GM19463 (cell line): ENCODE measurements at regions not wholly inside any gene's neighbourhood (a gene's known extent, or its start where the extent isn't known, plus 50 kb on each side); places are given as distances from the start of the nearest gene placed in this dataset.
"Not testable (repeated sequence)": the region's sequence is repeated elsewhere in the genome, so short reads cannot be mapped to it uniquely, and the experiment has no call there.

Source experiments
- ATAC-seq: cut with Tn5 transposase; IDR thresholded peaks from one replicate; pipeline ENCODE4 v1.9.1; 2021; ENCODE audit warnings: mild to moderate bottlenecking, moderate library complexity; ENCODE audit not compliant: unreplicated experiment

DNA sequence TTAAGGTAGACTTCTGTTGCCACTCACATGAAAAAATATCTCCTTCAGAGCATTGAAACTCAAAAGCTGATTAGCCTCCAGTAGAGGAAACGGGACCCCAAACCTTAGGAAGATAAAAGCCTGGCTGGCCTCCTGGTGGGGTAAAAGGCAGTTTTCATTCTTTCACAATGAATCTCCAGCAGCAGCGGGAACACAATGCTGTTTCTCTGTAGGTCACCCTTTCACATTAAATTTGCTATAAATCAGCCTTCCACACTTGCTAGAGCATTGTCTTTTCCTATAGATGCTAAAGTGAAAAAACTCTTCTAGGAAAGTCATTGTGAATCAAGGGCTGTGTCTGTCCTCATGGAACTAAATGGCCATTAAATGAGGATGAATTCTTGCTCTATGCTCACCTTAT, 207.3 kb upstream of the MAGEB2 start:
- ATAC-seq: no peak

DNA sequence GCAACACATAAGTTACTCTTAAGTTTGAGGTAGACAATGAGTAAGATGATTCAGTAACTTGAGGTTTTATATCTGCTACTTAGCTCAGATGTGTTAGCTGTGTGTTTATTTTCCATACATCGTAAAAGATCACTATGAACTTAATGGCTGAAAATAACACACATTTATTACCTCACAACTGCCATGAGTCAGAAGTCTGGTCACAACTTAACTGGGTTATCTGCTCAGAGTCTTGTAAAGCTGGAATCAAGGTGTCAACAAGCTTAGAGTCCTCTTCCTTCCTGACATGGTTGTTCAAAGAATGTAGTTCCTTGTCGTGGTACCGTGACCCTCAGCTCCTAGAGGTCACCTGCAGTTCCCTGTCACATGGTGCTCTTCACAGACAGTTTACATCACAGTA, 204.9 kb upstream of the MAGEB2 start:
- ATAC-seq: no peak

DNA sequence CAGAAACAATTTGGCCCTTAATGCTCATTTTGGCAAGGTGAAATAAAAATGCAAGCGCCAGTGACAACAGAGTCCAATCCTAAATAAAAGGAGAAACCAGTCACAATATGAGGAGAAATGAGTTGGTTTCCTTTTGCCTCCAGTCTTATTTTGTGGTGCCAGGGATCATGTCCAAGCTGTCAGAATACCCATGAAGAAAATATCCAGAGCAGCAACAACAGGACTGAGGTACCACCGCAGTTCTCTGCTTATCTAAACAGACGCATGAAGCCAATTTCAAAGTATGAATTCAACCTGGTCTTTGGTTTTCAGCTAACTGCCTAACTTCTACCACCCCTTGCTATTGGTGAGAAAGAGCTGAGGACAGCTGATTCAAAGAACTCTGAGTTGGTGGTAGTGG, 199.9 kb upstream of the MAGEB2 start:
- ATAC-seq: no peak

DNA sequence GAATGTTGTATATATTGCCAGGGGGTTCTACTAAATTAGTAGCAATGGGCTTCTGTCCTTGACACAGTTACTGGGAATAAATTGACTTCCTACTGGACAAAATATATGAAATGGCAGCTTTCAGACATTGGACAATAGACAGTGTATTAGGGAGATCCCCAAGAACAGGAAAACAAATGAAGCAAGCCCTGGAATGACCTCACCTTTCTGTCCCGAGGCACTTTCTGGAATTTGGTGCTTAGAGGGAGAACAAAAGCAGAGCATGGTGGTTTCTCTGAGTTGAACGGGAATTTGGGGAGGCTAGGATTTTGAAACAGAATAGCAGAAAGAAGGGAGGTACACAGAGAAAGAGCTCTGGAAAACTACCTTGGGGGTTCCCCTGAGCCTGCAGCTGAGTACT, 187.7 kb upstream of the MAGEB2 start:
- no peak for ATAC-seq

DNA sequence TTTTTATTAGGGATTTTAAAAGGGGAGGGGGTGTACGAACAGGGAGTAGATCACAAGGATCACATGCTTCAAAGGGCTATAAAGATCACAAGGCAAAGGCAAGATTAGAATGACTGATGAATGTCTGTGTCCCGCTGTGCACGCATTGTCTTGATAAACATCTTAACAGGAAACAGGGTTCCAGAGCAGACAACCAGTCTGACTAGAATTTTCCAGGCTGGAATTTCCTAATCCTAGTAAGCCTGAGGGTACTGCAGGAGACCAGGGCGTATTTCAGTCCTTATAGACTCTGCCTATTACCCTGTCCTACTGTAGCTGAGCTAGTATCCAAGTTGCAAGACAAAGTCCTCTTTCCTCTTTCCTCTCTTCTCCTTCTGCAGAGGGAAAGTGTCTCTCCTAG, 179.0 kb upstream of the MAGEB2 start:
- not testable (repeated sequence) for ATAC-seq

DNA sequence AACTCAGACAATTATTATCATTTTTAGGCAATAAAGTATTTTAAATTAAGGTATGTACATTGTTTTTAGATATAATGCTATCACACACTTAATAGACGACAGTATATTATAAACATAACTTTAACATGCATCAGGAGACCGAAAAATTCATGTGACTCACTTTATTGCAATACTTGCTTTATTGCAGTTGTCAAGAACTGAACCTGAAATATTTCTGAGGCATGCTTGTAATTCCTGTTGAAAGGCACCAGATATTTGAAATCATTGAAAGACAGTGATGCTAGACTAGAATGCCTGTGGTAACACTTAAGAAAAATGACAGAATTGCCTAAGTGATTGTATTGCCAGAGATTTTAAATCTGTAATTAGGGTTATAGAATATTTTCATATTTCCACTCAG, 175.6 kb upstream of the MAGEB2 start:
- no peak for ATAC-seq

DNA sequence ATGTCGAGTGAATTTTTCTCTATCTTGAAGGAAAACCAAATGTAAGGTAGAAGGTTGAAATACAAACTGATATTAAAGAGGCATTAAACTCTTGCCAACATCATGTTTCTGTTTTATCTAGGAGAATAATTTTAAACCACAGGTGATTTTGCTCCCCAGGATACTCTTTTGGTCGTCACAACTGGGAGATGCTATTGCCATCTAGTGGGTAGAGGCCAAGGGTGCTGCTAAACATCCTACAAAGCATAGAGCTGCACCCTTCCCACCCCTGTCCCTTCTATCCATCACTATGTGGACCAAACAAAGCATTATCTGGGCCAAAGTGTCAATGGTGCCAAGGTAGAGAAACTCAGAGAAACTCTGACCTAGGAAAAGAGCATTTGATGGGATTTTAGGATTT, 154.6 kb upstream of the MAGEB2 start:
- ATAC-seq: peak; percentile 45

DNA sequence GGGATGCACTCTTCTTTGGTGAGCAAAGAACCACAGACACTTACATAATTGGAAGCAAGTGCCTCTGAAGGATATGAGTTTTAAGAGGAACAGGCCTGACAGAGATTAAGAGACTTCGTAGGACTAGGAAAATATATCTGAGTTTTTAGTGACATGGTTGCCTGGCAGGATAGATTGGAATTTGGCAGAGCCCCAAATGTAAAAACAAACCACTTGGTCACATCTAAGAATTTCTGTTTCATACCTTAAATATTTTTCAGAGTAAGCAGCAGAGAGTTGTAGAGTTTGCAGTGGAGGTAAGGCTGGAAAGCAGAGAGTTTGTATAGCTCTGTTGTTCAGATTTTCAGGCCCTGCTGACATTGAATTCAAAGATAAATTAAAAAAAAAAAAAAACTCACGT, 150.1 kb upstream of the MAGEB2 start:
- ATAC-seq: no peak

DNA sequence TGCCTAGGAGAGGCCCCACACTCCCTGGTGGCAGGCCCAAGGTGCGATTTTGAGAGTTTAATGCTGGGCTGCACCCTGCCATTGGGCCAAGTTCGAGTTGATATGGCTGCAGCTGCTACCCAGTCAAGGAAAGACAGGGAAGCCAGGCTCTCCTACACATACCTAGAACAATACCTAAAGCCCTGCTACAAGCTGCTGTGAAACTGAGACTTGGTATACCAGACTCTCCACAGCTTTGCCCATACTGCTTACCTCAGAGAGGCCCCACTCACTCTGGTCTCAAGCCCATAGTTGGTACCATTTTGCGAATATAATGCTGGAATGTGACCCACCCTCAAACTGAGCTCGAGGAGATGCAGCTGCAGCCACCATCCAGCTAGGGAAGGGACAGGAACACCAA, 147.7 kb upstream of the MAGEB2 start:
- ATAC-seq: no peak

DNA sequence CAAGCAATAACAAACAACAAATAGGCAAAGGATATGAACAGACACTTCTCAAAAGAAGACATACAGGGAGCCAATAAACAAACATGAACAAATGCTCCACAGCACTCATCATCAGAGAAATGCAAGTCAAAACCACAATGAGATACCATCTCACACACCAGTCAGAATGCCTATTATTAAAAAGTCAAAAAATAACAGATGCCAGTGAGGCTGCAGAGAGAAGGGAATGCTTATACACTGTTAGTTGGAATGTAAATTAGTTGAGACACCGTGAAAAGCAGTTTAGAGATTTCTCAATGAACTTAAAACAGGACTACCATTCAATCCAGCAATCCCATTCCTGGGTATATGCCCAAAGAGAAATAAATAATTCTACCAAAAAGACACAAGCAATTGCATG, 129.8 kb upstream of the MAGEB2 start:
- ATAC-seq: no peak

DNA sequence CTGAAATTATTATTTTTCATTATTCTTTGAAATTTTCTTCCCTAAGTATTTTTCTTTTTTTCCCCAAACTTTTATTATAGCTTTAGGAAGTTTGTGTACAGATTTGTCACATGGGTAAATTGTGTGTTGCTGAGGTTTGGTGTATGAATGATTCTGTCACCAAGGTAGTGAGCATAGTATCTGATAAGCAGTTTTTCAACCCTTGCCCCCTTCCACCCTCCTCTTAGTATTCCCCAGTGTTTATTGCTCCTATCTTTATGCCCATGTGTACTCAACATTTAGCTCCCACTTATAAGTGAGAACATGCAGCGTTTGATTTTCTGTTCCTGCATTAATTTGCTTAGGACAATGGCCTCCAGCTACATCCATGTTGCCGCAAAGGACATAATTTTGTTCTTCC, 103.9 kb upstream of the MAGEB2 start:
- no peak for ATAC-seq

DNA sequence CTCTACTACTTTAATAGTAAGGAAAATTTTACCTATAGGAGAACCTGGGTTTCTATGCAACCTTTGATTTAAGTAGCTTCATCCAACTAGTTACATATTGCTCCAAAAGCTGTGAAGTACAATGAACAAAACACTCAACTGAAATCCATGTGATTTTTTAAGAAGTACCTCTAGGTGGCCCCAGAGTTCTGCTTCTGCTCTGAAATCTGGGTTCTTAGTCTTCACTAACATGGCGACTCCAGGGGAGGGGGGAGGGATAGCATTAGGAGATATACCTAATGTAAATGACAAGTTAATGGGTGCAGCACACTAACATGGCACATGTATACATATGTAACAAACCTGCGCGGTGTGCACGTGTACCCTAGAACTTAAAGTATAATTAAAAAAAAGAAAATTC, 73.4 kb upstream of the MAGEB2 start:
- peak; percentile 81 for ATAC-seq

DNA sequence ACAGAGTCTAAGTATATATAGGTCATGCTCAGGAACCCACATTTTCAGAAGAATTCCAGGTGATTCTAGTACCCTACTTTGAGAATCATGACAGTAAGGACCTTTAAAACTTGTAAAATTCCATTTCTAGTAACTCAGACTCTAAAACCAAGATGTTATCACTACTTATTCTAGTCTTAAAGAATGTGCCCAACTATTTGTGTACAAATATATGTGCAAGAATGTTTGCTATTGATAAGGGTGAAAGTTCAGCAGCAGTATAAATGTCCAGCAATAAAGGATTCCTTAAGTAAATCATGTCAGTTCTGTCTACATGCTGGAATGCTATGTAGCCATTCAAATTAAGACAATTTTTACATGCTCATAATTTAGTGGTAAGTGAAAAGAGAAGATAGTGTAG, 71.1 kb upstream of the MAGEB2 start:
- no peak for ATAC-seq

DNA sequence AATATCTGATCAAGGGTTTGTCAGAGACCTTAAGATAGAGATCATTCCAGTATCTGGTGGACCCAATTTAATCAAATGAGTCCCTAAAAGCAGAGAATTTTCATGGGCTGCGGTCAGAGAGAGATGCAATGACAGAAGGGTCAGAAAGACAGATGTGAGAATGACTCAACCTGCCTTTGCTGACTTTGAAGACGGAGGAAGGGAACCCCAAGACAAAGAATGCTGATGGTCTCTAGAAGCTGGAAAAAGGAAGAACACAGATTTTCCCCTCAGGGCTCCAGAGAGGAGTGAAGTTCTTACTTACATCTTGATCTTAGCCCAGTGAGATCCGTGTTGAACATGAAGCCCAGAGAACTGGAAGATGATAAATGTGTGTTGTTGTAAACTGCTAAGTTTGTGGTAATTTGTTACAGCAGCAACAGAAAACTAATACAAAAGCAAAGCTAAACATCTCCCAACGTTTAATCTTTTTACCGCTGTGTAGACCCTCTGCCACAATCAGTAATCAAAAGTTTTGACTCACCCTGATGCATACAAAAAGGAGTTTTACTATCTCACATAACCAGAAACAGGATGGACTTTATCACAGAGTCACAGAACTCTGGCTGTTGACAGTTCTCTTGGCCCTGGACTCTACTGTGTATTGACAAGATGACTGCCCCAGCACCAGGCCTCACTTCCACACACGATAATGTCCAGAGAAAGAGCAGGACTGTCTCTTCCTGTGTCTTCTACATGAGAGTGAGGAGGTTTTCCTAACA, 70.2 kb upstream of the MAGEB2 start:
- no peak for ATAC-seq

DNA sequence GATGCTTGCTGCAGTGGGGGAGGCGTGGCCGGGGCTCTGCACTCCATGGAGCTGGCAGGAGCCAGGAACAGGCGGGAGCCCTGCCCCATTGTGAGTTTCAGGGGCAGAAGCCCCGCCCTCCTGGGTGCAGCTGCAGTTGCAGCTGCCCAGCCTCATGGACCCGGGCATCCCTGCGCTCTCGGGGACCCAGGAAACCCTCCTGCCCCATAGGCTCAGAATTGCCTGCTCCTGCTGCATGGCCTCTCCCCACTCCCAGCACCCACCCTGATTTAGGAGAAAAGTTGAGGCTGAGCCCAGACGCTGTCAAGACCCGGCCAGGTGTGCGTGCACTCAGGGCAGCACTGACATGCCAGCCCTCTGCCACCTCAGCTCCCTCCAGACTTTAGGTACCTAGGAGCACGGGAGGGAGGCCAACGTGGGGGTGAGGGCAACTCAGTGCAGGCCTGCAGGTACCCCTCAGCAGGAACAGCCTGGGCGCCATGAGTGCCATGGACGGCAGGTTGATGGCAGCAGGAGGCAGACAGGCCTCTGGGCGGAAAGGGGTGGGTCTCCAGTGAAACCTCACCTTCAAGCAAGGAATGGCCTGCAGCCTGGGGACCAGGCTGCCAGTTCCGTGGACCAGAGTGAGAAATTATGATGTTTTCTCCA, 67.2 kb upstream of the MAGEB2 start:
- ATAC-seq: no peak

DNA sequence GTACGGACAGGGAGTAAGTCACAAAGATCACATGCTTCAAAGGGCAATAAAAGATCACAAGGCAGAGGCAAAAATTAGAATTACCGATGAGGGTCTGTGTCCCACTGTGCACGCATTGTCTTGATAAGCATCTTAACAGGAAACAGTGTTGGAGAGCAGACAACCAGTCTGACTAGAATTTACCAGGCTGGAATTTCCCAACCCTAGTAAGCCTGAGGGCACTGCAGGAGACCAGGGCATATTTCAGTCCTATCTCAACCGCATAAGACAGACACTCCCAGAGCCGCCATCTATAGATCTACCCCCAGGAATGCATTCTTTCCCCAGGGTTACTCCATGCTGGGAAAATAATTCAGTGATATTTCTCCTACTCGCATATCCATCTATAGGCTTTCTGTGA, 66.2 kb upstream of the MAGEB2 start:
- not testable (repeated sequence) for ATAC-seq

DNA sequence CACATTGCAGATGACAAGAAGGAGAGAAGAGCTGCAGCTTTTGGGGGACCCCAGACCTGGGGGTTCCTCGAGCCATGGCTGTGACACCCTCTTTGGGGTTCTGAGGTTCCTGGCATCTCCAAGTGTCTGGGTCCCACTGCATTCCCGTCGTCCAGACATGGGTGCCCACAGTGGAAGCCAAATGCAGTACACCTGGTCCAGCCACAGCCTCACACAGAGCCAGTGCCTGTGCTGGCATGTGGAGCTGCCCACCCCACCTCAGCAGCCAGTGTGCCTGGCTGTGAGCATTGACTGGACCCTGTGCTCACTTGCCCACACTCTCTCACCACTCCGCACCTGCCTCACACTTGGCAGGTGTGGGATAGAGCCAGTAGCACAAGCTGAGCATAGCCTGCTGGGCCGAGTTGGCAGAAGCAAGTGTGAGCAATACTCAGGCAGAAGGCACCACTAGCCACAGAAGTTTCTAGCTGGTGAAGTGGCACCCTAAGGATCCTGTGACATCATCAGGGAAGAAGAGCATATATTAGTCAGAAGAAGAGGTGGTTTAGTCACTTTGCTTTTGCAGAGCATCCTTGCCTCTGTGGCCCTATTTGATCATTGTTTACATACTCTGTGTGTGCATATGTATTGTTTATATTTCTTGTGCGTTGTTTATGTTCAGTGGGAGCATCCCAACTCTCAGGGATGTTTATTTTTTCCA, 65.0 kb upstream of the MAGEB2 start:
- ATAC-seq: no peak

DNA sequence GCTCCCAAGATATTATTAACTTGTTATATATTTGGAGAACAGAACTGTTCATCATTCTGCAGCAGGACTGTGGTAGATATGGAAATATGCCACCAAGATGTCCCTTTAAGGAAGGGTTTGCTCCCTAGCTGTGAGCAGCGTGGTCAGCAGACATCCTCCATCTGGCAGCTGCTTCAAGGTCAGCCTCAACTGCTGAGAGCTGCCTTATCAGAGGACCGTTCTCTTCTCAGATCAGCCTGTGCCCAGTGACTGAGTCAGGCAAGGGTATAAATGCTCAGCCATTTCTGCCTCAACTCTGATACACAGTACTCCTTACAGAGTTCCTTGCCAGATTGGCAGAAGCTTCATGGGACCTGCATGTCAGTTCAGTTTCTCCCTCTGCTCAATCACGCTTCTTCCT, 63.4 kb upstream of the MAGEB2 start:
- ATAC-seq: no peak

DNA sequence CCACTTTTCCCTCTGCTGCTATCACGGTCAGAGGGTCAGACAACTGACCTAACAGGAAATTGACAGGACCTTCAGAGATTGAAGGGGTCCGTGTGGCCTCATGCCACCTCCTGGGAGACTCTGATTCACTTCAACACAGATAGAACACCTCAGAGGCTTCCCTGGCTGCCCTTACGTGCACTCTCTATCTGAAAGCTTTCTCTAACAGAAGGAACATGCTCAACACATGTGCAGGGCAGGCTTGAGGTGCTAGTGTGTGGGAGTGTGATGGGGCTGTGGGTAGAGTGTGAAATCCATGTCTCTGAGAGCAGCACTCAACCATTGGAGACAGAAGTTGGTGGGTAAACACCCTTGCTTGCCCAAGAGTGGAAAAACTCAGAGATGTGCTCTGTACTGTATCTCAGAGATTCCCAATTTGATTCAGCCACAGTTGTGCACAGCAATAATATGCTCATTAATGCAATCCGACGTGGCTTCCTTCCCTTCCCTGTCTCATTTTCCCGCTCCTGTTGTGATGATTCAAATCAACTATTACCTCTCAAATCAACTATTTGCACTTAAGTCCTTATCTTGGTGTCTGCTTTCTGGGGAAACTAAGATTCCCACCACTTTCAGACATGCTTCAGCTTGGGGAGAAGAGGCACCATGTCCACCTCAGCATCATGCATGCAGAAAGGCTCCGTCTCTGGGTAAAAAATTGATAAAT, 62.0 kb upstream of the MAGEB2 start:
- no peak for ATAC-seq

DNA sequence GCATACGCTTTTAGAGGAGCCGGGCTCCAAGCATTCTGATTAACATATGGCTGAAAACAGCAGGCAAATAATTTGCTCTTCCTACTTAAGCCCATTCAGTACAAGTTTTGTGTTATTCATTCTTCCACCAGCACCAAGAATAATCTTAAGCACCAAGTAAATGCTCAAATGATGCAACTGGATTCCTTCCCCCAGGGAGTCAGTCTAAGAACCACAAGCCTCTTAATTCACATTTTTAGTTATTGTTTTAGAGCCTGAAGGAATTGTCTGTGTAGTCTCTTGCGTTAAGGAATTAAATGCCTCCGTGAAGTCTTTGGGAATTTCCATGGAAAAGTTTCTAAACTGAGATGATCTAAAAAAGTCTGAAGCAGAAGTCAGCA, 61.5 kb upstream of the MAGEB2 start:
- ATAC-seq: no peak

DNA sequence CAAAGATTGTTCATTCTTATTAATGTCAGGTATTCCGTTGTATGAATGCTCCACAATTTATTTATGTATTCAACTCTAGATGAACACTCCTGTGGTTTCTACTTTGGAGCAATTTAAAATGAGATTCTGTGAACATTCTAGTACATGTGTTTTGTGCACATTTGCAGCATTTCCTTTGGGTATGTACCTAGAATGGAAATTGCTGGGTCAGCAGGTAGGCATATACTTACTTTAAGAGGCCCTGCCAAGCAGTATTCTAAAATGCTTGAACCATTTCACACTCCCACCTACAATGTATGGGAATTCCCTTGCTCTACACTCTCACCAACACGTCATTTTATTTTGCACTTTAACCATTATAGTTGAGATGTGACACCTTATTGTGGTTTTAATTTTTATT, 59.4 kb upstream of the MAGEB2 start:
- no peak for ATAC-seq
